ENCODE measurements at regions not wholly inside any gene's neighbourhood (a gene's known extent, or its start where the extent isn't known, plus 50 kb on each side); places are given as distances from the start of the nearest gene placed in this dataset.
"Not testable (repeated sequence)": the region's sequence is repeated elsewhere in the genome, so short reads cannot be mapped to it uniquely, and the experiment has no call there.

DNA sequence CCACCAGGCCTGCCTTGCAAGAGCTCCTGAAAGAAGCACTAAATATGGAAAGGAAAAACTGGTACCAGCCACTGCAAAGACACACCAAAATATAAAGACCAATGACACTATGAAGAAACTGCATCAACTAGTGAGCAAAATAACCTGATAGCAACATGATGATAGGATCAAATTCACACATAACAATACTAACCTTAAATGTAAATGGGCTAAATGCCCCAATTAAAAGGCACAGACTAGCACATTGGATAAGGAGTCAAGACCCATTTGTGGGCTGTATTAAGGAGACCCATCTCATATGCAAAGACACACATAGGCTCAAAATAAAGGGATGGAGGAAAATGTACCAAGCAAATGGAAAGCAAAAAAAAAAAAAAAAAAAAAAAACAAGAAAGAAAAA, 141.8 kb upstream of the VIPR2 start:
- TF ChIP-seq, protein P1, sequence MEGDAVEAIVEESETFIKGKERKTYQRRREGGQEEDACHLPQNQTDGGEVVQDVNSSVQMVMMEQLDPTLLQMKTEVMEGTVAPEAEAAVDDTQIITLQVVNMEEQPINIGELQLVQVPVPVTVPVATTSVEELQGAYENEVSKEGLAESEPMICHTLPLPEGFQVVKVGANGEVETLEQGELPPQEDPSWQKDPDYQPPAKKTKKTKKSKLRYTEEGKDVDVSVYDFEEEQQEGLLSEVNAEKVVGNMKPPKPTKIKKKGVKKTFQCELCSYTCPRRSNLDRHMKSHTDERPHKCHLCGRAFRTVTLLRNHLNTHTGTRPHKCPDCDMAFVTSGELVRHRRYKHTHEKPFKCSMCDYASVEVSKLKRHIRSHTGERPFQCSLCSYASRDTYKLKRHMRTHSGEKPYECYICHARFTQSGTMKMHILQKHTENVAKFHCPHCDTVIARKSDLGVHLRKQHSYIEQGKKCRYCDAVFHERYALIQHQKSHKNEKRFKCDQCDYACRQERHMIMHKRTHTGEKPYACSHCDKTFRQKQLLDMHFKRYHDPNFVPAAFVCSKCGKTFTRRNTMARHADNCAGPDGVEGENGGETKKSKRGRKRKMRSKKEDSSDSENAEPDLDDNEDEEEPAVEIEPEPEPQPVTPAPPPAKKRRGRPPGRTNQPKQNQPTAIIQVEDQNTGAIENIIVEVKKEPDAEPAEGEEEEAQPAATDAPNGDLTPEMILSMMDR (IDR thresholded peaks at IDR 0.05; ENCODE audit: low read depth, low read length, poor library complexity, severe bottlenecking): not testable (repeated sequence)
- TF ChIP-seq EZH2phosphoT487 (IDR thresholded peaks at IDR 0.05; ENCODE audit: borderline replicate concordance, low read length): not testable (repeated sequence)

Data from DOHH2 (cell line).